Transverse colon (tissue), 3 donors: ENCODE measurements at regions not wholly inside any gene's neighbourhood (a gene's known extent, or its start where the extent isn't known, plus 50 kb on each side); places are given as distances from the start of the nearest gene placed in this dataset.

ENCODE experiments used
- POLR2A ChIP-seq: fragments of 450-650 bp; IDR thresholded peaks from one replicate; pipeline ENCODE4 v1.6.1; 2016; ENCODE audit warnings: antibody characterized with exemption, mild to moderate bottlenecking, moderate library complexity
- TF ChIP-seq, protein P1 (sequence below), 5 experiments: fragments of 200-600 bp in 3 of 5; fragments of 450-650 bp in 2 of 5; sonication (generic) in 3 of 5; IDR thresholded peaks; 1 replicate in 2 of 5; 2 replicates in 3 of 5; pipeline ENCODE4 v1.5.1; 2016 to 2017; ENCODE audit warnings: antibody characterized with exemption in 5 of 5, inconsistent platforms in 3 of 5, mild to moderate bottlenecking in 2 of 5, moderate library complexity in 1 of 5

DNA sequence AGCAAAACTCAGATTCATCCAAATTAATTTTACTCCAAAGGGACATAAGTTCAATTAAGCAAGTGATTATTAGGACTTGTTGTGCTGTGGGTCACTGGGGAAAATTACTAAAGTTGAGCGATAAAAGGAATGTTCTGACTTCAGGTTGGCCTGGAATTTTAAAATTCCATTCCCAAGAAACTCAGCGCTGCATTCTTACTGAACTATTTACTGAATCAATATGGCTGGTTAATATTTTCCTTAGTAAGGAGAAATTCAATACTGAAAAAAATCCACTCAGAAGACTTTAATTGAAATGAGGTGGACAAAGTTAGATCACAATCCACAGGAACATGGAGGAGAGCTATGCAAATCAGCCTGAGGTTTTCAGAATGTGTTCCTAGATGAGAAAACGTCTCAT lies 578.9 kb upstream of the NR5A2 start:
- TF ChIP-seq, protein P1, sequence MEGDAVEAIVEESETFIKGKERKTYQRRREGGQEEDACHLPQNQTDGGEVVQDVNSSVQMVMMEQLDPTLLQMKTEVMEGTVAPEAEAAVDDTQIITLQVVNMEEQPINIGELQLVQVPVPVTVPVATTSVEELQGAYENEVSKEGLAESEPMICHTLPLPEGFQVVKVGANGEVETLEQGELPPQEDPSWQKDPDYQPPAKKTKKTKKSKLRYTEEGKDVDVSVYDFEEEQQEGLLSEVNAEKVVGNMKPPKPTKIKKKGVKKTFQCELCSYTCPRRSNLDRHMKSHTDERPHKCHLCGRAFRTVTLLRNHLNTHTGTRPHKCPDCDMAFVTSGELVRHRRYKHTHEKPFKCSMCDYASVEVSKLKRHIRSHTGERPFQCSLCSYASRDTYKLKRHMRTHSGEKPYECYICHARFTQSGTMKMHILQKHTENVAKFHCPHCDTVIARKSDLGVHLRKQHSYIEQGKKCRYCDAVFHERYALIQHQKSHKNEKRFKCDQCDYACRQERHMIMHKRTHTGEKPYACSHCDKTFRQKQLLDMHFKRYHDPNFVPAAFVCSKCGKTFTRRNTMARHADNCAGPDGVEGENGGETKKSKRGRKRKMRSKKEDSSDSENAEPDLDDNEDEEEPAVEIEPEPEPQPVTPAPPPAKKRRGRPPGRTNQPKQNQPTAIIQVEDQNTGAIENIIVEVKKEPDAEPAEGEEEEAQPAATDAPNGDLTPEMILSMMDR (IDR thresholded peaks at IDR 0.05) = no peak
- TF ChIP-seq POLR2A = no peak
